CD4-positive, alpha-beta T cell (primary cell): ENCODE measurements at regions not wholly inside any gene's neighbourhood (a gene's known extent, or its start where the extent isn't known, plus 50 kb on each side); places are given as distances from the start of the nearest gene placed in this dataset.
"Not testable (repeated sequence)": the region's sequence is repeated elsewhere in the genome, so short reads cannot be mapped to it uniquely, and the experiment has no call there.

ENCODE experiments used
- ATAC-seq: fragments of 200-7000 bp; cut with Tn5 transposase; one replicate; pipeline ENCODE4 v1.10.0; 2022; ENCODE audit warnings: mild to moderate bottlenecking; ENCODE audit not compliant: poor library complexity
- CTCF ChIA-PET: fragments of 350-600 bp; sonication (Branson Sonifier 250); formaldehyde crosslinking; loops from one replicate; lab custom pipeline; 2021; ENCODE audit warnings: antibody characterized with exemption, inconsistent platforms; lab: Charles Lee
- POLR2A ChIA-PET: fragments of 350-600 bp; sonication (Branson Sonifier 250); formaldehyde crosslinking; loops from one replicate; lab custom pipeline; 2021; ENCODE audit warnings: antibody characterized with exemption, inconsistent platforms; lab: Charles Lee
- DNase-seq, 14 experiments: peaks; one replicate each; pipeline ENCODE4 v3.0.0-alpha.2; 2013 to 2020; ENCODE audit warnings: mixed read lengths in 2 of 14
- H3K27ac ChIP-seq, 2 donors: one replicate each; pipeline versions ENCODE4 v1.5.1 to v1.7.0; 2013; ENCODE audit warnings: low read length in 2 of 2, low read depth in 1 of 2, mild to moderate bottlenecking in 1 of 2
- H3K27me3 ChIP-seq, 2 experiments: 1 replicate in 1 of 2; 2 replicates in 1 of 2; pipeline versions ENCODE4 v1.6.1 to v1.7.0; 2013; ENCODE audit warnings: low read length in 2 of 2, control low read depth in 1 of 2, mild to moderate bottlenecking in 1 of 2, moderate library complexity in 1 of 2; ENCODE audit not compliant: insufficient read depth in 2 of 2, control insufficient read depth in 1 of 2
- H3K36me3 ChIP-seq: one replicate; pipeline ENCODE4 v1.6.1; 2013; ENCODE audit warnings: low read length, control low read depth; ENCODE audit not compliant: insufficient read depth
- H3K4me1 ChIP-seq: one replicate; pipeline ENCODE4 v1.6.1; 2013; ENCODE audit warnings: low read length, control low read depth; ENCODE audit not compliant: insufficient read depth
- H3K4me3 ChIP-seq: one replicate; pipeline ENCODE4 v1.5.1; 2013; ENCODE audit warnings: mild to moderate bottlenecking, low read length, moderate library complexity
- H3K9me3 ChIP-seq, 2 experiments: 1 replicate in 1 of 2; 2 replicates in 1 of 2; pipeline versions ENCODE4 v1.6.1 to v1.7.0; 2013; ENCODE audit warnings: low read length in 2 of 2, mild to moderate bottlenecking in 2 of 2, control low read depth in 1 of 2, moderate library complexity in 1 of 2; ENCODE audit not compliant: control insufficient read depth in 1 of 2, insufficient read depth in 1 of 2
- H3K27ac Mint-ChIP-seq: one replicate; pipeline ENCODE4 v1.8.0; 2020; ENCODE audit warnings: mixed read lengths
- H3K27me3 Mint-ChIP-seq: one replicate; pipeline ENCODE4 v1.8.0; 2021; ENCODE audit warnings: mixed read lengths
- H3K36me3 Mint-ChIP-seq: one replicate; pipeline ENCODE4 v1.8.0; 2021; ENCODE audit warnings: low read depth, mixed read lengths
- H3K4me1 Mint-ChIP-seq: one replicate; pipeline ENCODE4 v1.8.0; 2021; ENCODE audit warnings: low read depth, mixed read lengths
- H3K4me3 Mint-ChIP-seq: one replicate; pipeline ENCODE4 v1.8.0; 2020; ENCODE audit warnings: mild to moderate bottlenecking, mixed read lengths
- H3K9me3 Mint-ChIP-seq: one replicate; pipeline ENCODE4 v1.8.0; 2020; ENCODE audit warnings: mixed read lengths
- intact Hi-C, 2 experiments: fragments of 100-400 bp; cut with DNase I in 1 of 2; cut with micrococcal nuclease in 1 of 2; formaldehyde crosslinking; loops; one replicate each; pipeline versions ENCODE4 v1.15.1 to v1.9.0; 2023 to 2025; cut with DNase I, micrococcal nuclease
- TF ChIP-seq, protein P1 (sequence below): fragments of 200-600 bp; IDR thresholded peaks from one replicate; pipeline ENCODE4 v1.8.0; 2022; ENCODE audit warnings: antibody characterized with exemption, mild to moderate bottlenecking

DNA sequence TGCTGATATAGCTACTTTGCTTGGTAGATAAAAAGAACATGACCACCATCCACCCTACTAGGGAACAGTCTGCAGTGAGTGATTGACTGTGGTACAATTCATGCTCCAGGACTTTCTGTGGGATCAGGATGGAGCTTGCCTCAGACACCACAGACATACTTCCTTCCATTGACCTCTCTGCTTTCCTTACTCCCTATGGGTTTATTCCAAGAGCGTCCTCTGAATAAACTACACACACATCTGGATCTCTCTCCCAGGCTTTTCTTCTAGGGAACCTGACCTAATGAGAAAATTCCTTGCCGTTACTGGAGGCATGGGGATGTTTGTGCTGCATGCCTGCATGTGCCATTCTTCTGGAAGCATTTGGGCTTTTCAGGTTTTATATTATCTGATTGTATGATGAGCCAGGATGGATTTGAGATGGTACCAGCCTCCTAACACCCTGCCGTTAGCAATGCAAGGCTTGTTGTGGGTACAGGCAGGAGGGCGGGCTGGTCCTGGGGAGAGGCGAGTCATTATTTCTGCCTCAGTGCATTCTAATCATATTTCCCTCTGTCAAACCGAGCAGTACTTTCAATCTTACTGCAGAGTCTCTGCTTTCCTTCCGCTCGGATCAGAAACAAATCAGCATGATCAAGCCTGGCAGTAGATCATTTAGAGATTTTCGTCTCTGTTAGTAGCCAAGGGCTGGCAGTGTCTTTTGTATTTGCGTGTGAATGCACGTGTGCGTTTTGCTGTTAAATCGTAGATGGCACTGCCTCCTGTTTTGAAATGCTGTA lies 279.2 kb downstream of the PDCD6IP start:
- intact Hi-C loops = no loop called here
- Histone ChIP-seq H3K36me3 (no peaks in the 10 kb centered on the region), H3K4me1 (no peaks in the 10 kb centered on the region), H3K4me3 (no peak overlapping the region), H3K27ac (no peak overlapping the region), H3K9me3 (no peaks in the 10 kb centered on the region), H3K27me3 (no peaks in the 10 kb centered on the region)
- TF ChIP-seq, protein P1, sequence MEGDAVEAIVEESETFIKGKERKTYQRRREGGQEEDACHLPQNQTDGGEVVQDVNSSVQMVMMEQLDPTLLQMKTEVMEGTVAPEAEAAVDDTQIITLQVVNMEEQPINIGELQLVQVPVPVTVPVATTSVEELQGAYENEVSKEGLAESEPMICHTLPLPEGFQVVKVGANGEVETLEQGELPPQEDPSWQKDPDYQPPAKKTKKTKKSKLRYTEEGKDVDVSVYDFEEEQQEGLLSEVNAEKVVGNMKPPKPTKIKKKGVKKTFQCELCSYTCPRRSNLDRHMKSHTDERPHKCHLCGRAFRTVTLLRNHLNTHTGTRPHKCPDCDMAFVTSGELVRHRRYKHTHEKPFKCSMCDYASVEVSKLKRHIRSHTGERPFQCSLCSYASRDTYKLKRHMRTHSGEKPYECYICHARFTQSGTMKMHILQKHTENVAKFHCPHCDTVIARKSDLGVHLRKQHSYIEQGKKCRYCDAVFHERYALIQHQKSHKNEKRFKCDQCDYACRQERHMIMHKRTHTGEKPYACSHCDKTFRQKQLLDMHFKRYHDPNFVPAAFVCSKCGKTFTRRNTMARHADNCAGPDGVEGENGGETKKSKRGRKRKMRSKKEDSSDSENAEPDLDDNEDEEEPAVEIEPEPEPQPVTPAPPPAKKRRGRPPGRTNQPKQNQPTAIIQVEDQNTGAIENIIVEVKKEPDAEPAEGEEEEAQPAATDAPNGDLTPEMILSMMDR = no peak
- H3K36me3 Mint-ChIP-seq = no peaks in the 10 kb centered on the region
- CTCF ChIA-PET = no interaction called here
- H3K9me3 Mint-ChIP-seq = peaks cover 3% of the 10 kb centered on the region
- H3K4me3 Mint-ChIP-seq = no peak overlapping the region
- no peaks in the 10 kb centered on the region for H3K4me1 Mint-ChIP-seq
- POLR2A ChIA-PET = no interaction called here
- H3K27ac Mint-ChIP-seq = no peak overlapping the region
- H3K27me3 Mint-ChIP-seq = no peaks in the 10 kb centered on the region
- DNase-seq (no peak), ATAC-seq (no peak)

DNA sequence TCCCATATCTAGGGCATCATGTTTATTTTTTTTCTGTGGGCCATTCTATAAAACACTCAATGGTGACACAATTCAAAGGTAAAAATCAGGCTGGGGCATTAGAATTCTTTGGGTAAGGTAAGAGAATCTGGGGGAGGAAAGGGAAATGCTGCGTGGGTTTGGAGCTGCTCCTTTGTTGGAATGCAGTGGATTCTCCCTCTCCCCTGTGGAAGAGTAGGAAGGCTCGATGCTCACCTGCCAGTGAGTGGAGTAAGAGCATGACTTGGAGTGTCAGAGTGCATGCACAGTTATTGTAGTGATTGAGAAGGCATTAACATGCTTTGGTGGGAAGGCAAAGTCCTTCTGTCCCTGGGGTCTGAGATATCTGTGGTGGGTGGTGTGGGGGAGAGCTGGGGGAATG lies 280.0 kb downstream of the PDCD6IP start:
- Histone ChIP-seq H3K4me3 (no peak overlapping the region), H3K27me3 (no peaks in the 10 kb centered on the region), H3K36me3 (no peaks in the 10 kb centered on the region), H3K9me3 (no peaks in the 10 kb centered on the region), H3K4me1 (no peaks in the 10 kb centered on the region), H3K27ac (no peak overlapping the region)
- ChIA-PET POLR2A (no interaction called here), CTCF (no interaction called here)
- ATAC-seq (no peak), DNase-seq (no peak)
- Mint-ChIP-seq H3K36me3 (no peaks in the 10 kb centered on the region), H3K4me1 (no peaks in the 10 kb centered on the region), H3K27me3 (no peaks in the 10 kb centered on the region), H3K4me3 (no peak overlapping the region), H3K27ac (no peak overlapping the region), H3K9me3 (peaks cover 3% of the 10 kb centered on the region)
- intact Hi-C loops = no loop called here
- TF ChIP-seq, protein P1 = no peak

DNA sequence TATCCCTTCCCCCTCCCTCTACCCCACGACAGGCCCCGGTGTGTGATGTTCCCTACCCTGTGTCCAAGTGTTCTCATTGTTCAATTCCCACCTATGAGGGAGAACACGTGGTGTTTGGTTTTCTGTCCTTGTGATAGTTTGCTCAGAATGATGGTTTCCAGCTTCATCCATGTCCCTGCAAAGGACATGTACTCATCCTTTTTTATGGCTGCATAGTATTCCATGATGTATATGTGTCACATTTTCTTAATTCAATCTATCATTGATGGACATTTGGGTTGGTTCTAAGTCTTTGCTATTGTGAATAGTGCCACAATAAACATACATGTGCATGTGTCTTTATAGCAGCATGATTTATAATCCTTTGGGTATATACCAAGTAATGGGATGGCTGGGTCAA lies 281.4 kb downstream of the PDCD6IP start:
- POLR2A ChIA-PET, H3K27me3 ChIP-seq, H3K4me1 ChIP-seq, H3K9me3 ChIP-seq, H3K36me3 Mint-ChIP-seq, intact Hi-C loops, H3K9me3 Mint-ChIP-seq, H3K27ac ChIP-seq, CTCF ChIA-PET, DNase-seq, H3K36me3 ChIP-seq, H3K27ac Mint-ChIP-seq, H3K27me3 Mint-ChIP-seq, ATAC-seq, H3K4me1 Mint-ChIP-seq, H3K4me3 Mint-ChIP-seq, H3K4me3 ChIP-seq: not testable (repeated sequence)

DNA sequence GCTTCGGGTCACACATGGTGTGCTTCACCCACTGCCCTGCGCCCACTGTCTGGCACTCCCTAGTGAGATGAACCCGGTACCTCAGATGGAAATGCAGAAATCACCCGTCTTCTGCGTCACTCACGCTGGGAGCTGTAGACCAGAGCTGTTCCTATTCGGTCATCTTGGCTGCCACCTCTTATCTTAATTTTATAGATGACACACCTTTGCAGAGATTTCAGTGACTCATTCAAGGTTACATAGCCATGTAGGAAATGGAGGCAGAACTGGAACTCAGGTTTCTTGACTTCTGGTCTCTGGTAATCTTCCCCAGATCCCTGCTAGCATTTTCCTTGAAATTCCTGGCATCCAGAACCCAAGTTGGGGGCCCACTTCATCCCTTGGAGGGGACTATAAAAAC lies 291.9 kb downstream of the PDCD6IP start:
- H3K4me1 Mint-ChIP-seq, H3K9me3 Mint-ChIP-seq, ATAC-seq, H3K27ac Mint-ChIP-seq, POLR2A ChIA-PET, H3K36me3 ChIP-seq, H3K27me3 Mint-ChIP-seq, intact Hi-C loops, H3K36me3 Mint-ChIP-seq, H3K4me3 Mint-ChIP-seq, H3K27me3 ChIP-seq, DNase-seq, H3K4me3 ChIP-seq, H3K27ac ChIP-seq, CTCF ChIA-PET, H3K4me1 ChIP-seq, H3K9me3 ChIP-seq: not testable (repeated sequence)
